WTC11 (cell line): ENCODE measurements at regions not wholly inside any gene's neighbourhood (a gene's known extent, or its start where the extent isn't known, plus 50 kb on each side); places are given as distances from the start of the nearest gene placed in this dataset.

Source experiments
- ATF3 ChIP-seq: sonication (generic); formaldehyde crosslinking; conservative IDR thresholded peaks from 2 replicates; pipeline ENCODE4 v1.8.1; 2022; ENCODE audit warnings: mild to moderate bottlenecking, missing genetic modification reagents
- CTCF ChIP-seq: fragments of 200-600 bp; IDR thresholded peaks from 2 replicates; pipeline ENCODE4 v1.8.0; 2022; ENCODE audit warnings: antibody characterized with exemption
- GTF2I ChIP-seq: fragments of 250-450 bp; sonication (Bioruptor Pico); conservative IDR thresholded peaks from 2 replicates; pipeline ENCODE4 v1.4.0; 2021; ENCODE audit warnings: mild to moderate bottlenecking
- NR2C2 ChIP-seq: sonication (generic); formaldehyde crosslinking; IDR thresholded peaks from 2 replicates; pipeline ENCODE4 v1.8.0; 2022; ENCODE audit warnings: mild to moderate bottlenecking, missing genetic modification reagents
- SP1 ChIP-seq: sonication (generic); formaldehyde crosslinking; conservative IDR thresholded peaks from 2 replicates; pipeline ENCODE4 v1.8.1; 2022; ENCODE audit warnings: missing genetic modification reagents
- ZNF263 ChIP-seq: sonication (generic); formaldehyde crosslinking; IDR thresholded peaks from 2 replicates; pipeline ENCODE4 v1.8.1; 2022; ENCODE audit warnings: low read depth, mild to moderate bottlenecking, moderate library complexity, missing genetic modification reagents

GRCh38 chr7:118328505-118329211, 104.2 kb downstream of the ANKRD7 start:
- TF ChIP-seq ATF3 (CRISPR knock-in tag) (no peak), NR2C2 (no peak), ZNF263 (CRISPR knock-in tag) (no peak), CTCF (no peak), GTF2I (CRISPR knock-in tag) (no peak), SP1 (CRISPR knock-in tag) (no peak)
